KMS-11 (cell line): ENCODE measurements at regions not wholly inside any gene's neighbourhood (a gene's known extent, or its start where the extent isn't known, plus 50 kb on each side); places are given as distances from the start of the nearest gene placed in this dataset.

Experiments
- H2AFZ ChIP-seq: fragments of 200-600 bp; sonication (generic); 2 replicates; pipeline ENCODE4 v1.6.1; 2016; ENCODE audit warnings: antibody characterized with exemption, mixed run types, low read depth
- H3K27ac ChIP-seq: fragments of 200-600 bp; sonication (generic); 2 replicates; pipeline ENCODE4 v1.6.1; 2016; ENCODE audit warnings: mild to moderate bottlenecking, mixed run types
- H3K27me3 ChIP-seq: fragments of 200-600 bp; sonication (generic); 2 replicates; pipeline ENCODE4 v1.6.1; 2017; ENCODE audit warnings: mild to moderate bottlenecking, low read depth, mixed run types, moderate library complexity; ENCODE audit not compliant: insufficient read depth
- H3K36me3 ChIP-seq: fragments of 200-600 bp; sonication (generic); 2 replicates; pipeline ENCODE4 v1.6.1; 2017; ENCODE audit warnings: mild to moderate bottlenecking, mixed run types; ENCODE audit not compliant: insufficient read depth
- H3K4me1 ChIP-seq: fragments of 200-600 bp; sonication (generic); 2 replicates; pipeline ENCODE4 v1.6.1; 2016; ENCODE audit warnings: mild to moderate bottlenecking, low read depth, mixed run types; ENCODE audit not compliant: poor library complexity, severe bottlenecking
- H3K4me2 ChIP-seq: fragments of 200-600 bp; sonication (generic); 2 replicates; pipeline ENCODE4 v1.7.0; 2016; ENCODE audit warnings: mild to moderate bottlenecking, mixed run types
- H3K4me3 ChIP-seq: fragments of 200-600 bp; sonication (generic); IDR thresholded peaks from 2 replicates; pipeline ENCODE4 v1.6.1; 2017; ENCODE audit warnings: low read depth, low read length, mixed read lengths; ENCODE audit not compliant: insufficient read depth
- H3K79me2 ChIP-seq: fragments of 200-600 bp; sonication (generic); 2 replicates; pipeline ENCODE4 v1.6.1; 2016; ENCODE audit warnings: low read depth, mixed run types; ENCODE audit not compliant: insufficient read depth
- H3K9ac ChIP-seq: fragments of 200-600 bp; sonication (generic); 2 replicates; pipeline ENCODE4 v1.6.1; 2016; ENCODE audit warnings: mild to moderate bottlenecking, mixed run types
- H4K20me1 ChIP-seq: fragments of 200-600 bp; sonication (generic); 2 replicates; pipeline ENCODE4 v1.6.1; 2016; ENCODE audit warnings: mild to moderate bottlenecking, mixed run types; ENCODE audit not compliant: insufficient read depth
- TF ChIP-seq, protein P1 (sequence below): fragments of 200-600 bp; sonication (generic); conservative IDR thresholded peaks from 2 replicates; pipeline ENCODE4 v1.6.1; 2017; ENCODE audit warnings: low read depth, mild to moderate bottlenecking, antibody characterized with exemption, low read length, moderate library complexity, mixed read lengths

DNA sequence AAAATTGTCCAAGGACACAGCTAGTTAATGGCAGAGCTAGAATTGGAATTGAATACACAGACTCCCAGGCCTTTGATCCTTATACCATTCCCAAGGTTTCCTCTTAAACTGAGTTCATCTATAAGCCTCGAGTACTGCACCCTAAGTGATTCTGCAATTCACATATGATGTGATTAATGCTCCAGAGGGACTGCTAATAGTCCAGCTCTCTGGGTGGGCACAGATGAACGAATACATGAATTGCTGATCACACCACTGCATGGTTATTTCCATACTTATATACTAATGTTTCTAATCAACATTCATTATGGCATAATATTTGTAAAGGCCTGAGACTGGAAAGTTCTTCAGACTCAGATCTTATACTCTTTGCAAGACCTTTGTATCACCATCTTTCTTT is 101.8 kb downstream of the NUFIP1 start:
- Histone ChIP-seq H3K27ac (no peak overlapping the region), H3K4me2 (no peak overlapping the region), H2AFZ (no peak overlapping the region), H3K79me2 (no peaks in the 10 kb centered on the region), H3K4me1 (no peaks in the 10 kb centered on the region), H3K36me3 (no peaks in the 10 kb centered on the region), H4K20me1 (no peaks in the 10 kb centered on the region), H3K9ac (no peak overlapping the region), H3K27me3 (no peaks in the 10 kb centered on the region), H3K4me3 (no peak overlapping the region)
- TF ChIP-seq, protein P1, sequence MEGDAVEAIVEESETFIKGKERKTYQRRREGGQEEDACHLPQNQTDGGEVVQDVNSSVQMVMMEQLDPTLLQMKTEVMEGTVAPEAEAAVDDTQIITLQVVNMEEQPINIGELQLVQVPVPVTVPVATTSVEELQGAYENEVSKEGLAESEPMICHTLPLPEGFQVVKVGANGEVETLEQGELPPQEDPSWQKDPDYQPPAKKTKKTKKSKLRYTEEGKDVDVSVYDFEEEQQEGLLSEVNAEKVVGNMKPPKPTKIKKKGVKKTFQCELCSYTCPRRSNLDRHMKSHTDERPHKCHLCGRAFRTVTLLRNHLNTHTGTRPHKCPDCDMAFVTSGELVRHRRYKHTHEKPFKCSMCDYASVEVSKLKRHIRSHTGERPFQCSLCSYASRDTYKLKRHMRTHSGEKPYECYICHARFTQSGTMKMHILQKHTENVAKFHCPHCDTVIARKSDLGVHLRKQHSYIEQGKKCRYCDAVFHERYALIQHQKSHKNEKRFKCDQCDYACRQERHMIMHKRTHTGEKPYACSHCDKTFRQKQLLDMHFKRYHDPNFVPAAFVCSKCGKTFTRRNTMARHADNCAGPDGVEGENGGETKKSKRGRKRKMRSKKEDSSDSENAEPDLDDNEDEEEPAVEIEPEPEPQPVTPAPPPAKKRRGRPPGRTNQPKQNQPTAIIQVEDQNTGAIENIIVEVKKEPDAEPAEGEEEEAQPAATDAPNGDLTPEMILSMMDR: no peak

DNA sequence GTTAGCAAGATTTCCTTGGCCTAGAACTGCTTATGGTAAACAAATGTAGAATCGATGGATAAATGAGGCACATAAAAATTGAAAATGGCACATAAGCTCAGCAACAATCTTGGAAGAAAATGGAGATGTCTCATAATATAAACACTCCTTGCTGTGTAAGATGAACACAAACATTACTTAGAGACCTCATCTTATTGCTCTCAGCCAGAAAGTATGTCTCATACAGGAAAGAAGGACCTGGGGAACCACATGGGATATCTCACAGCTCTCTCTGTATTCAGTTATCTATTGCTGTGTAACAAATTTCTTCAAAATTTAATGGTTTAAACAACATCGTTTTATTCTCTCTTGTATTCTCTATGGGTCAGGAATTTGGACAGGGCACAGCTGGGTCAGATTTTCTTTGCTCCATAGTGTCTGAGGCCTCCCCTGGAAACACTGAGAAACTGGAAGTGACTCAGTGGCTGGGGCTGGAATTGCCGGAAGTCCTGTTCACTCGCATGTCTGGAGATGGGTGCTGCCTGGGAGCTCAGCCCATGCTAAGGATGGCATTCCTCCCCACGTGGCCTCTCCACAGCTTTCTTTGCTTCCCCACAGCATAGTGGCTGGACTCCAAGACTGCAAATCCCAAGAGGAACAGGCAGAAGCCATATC is 105.1 kb downstream of the NUFIP1 start:
- Histone ChIP-seq H3K4me2 (no peak overlapping the region), H3K27ac (no peak overlapping the region), H3K4me3 (no peak overlapping the region), H3K9ac (no peak overlapping the region), H3K4me1 (no peaks in the 10 kb centered on the region), H4K20me1 (no peaks in the 10 kb centered on the region), H3K36me3 (no peaks in the 10 kb centered on the region), H3K79me2 (no peaks in the 10 kb centered on the region), H2AFZ (no peak overlapping the region), H3K27me3 (no peaks in the 10 kb centered on the region)
- TF ChIP-seq, protein P1: no peak

DNA sequence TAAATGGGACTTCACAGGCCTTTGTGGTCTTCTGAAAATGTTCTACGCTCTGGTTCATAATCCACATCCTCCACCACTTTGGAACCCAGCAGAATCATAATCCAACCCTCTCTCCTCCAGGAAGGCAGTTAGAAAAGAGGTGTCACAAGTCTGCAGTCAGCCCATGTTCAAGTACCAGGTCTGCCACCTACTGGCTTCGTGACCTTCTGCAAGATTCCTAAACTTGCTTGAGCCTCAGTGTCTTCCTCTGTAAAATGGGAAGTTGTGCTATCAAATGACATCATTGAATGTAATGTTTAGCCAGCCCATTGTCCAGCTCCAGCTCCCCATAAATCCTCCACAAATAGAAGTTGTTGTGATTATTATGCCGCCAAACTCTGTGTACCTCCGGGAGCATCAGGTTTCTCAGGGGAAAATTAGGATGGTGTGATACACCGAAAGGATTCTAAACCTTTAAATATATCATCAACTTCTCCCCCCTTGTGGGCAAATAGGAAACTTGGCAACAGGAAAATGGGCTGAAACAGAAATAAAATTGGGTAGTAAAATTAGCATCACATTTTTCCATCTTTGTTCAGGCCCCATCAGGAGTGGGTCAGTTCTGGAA is 109.7 kb downstream of the NUFIP1 start:
- H3K36me3 ChIP-seq: no peaks in the 10 kb centered on the region
- TF ChIP-seq, protein P1: peak; percentile 33; the same call in 1 of the 2 replicates
- H3K27ac ChIP-seq: no peak overlapping the region
- no peaks in the 10 kb centered on the region for H3K79me2 ChIP-seq
- H3K4me1 ChIP-seq: no peaks in the 10 kb centered on the region
- no peak overlapping the region for H3K9ac ChIP-seq
- H3K27me3 ChIP-seq: no peaks in the 10 kb centered on the region
- H2AFZ ChIP-seq: no peak overlapping the region
- H4K20me1 ChIP-seq: no peaks in the 10 kb centered on the region
- no peak overlapping the region for H3K4me2 ChIP-seq
- no peak overlapping the region for H3K4me3 ChIP-seq

DNA sequence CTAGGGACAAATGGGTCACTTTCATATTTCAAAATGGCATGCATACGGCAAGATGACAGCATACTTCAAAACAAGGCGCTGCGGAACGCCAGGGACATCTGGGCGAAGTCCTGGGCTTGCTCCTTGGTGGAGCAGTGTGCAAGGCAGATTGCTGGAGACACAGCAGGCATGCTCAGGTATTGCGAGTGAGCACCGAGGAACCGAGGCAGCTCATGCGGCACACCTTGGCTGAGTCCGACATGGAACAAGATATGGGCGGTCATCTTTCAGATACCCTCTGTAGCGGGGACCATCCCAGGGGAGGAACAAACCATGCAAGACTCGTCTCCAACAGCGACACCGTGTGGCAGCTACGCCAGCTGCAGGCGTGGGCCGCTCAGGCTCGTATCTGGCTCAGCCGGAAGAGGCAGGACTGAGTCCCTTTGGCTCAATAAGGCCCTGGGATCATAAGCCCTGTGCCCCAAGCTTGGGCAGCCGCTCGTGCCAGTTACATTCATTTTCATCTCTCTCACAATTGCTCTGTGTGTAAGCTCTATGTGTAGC is 112.4 kb downstream of the NUFIP1 start:
- no peak overlapping the region for H3K4me3 ChIP-seq
- TF ChIP-seq, protein P1: no peak
- H3K27ac ChIP-seq: no peak overlapping the region
- H3K4me1 ChIP-seq: no peaks in the 10 kb centered on the region
- no peaks in the 10 kb centered on the region for H3K36me3 ChIP-seq
- H3K79me2 ChIP-seq: no peaks in the 10 kb centered on the region
- H3K27me3 ChIP-seq: no peaks in the 10 kb centered on the region
- H2AFZ ChIP-seq: no peak overlapping the region
- H4K20me1 ChIP-seq: no peaks in the 10 kb centered on the region
- H3K9ac ChIP-seq: no peak overlapping the region
- H3K4me2 ChIP-seq: no peak overlapping the region
